CD8-positive, alpha-beta memory T cell (primary cell): ENCODE measurements at regions not wholly inside any gene's neighbourhood (a gene's known extent, or its start where the extent isn't known, plus 50 kb on each side); places are given as distances from the start of the nearest gene placed in this dataset.
"Not testable (repeated sequence)": the region's sequence is repeated elsewhere in the genome, so short reads cannot be mapped to it uniquely, and the experiment has no call there.

Source experiments
- CTCF ChIA-PET: fragments of 350-600 bp; sonication (Branson Sonifier 250); formaldehyde crosslinking; loops from one replicate; lab custom pipeline; 2021; ENCODE audit warnings: antibody characterized with exemption; lab: Charles Lee
- POLR2A ChIA-PET: fragments of 350-600 bp; sonication (Branson Sonifier 250); formaldehyde crosslinking; loops from one replicate; lab custom pipeline; 2021; ENCODE audit warnings: antibody characterized with exemption; lab: Charles Lee
- DNase-seq, 5 donors: peaks; one replicate each; pipeline versions ENCODE4 v3.0.0 to v3.0.0-alpha.2; 2020 to 2022; ENCODE audit warnings: mixed read lengths in 1 of 5
- H3K27ac ChIP-seq: one replicate; pipeline ENCODE4 v1.7.0; 2013; ENCODE audit warnings: low read depth, mild to moderate bottlenecking, low read length, moderate library complexity
- H3K27me3 ChIP-seq: 2 replicates; pipeline ENCODE4 v1.7.0; 2013; ENCODE audit warnings: low read length, mild to moderate bottlenecking; ENCODE audit not compliant: insufficient read depth, poor library complexity, severe bottlenecking
- H3K36me3 ChIP-seq: 2 replicates; pipeline ENCODE4 v1.7.0; 2013; ENCODE audit warnings: mild to moderate bottlenecking, low read length, moderate library complexity; ENCODE audit not compliant: insufficient read depth
- H3K4me1 ChIP-seq: 2 replicates; pipeline ENCODE4 v1.7.0; 2013; ENCODE audit warnings: mild to moderate bottlenecking, low read length, moderate library complexity; ENCODE audit not compliant: insufficient read depth
- H3K4me3 ChIP-seq: 2 replicates; pipeline ENCODE4 v1.7.0; 2013; ENCODE audit warnings: mild to moderate bottlenecking, low read length
- H3K9me3 ChIP-seq: 2 replicates; pipeline ENCODE4 v1.7.0; 2013; ENCODE audit warnings: mild to moderate bottlenecking, low read length
- H3K27ac Mint-ChIP-seq, 8 donors: one replicate each; pipeline ENCODE4 v1.8.0; 2020 to 2021; ENCODE audit warnings: mixed read lengths in 8 of 8, mild to moderate bottlenecking in 6 of 8, inconsistent platforms in 3 of 8, moderate library complexity in 3 of 8
- H3K27me3 Mint-ChIP-seq, 2 donors: one replicate each; pipeline ENCODE4 v1.8.0; 2020 to 2021; ENCODE audit warnings: mixed read lengths in 2 of 2, mild to moderate bottlenecking in 1 of 2, moderate library complexity in 1 of 2
- H3K36me3 Mint-ChIP-seq, 3 donors: one replicate each; pipeline ENCODE4 v1.8.0; 2020 to 2021; ENCODE audit warnings: mixed read lengths in 3 of 3, inconsistent platforms in 1 of 3, mild to moderate bottlenecking in 1 of 3
- H3K4me1 Mint-ChIP-seq, 3 donors: one replicate each; pipeline ENCODE4 v1.8.0; 2020 to 2021; ENCODE audit warnings: mixed read lengths in 3 of 3, inconsistent platforms in 1 of 3, mild to moderate bottlenecking in 1 of 3
- H3K4me3 Mint-ChIP-seq, 7 donors: one replicate each; pipeline ENCODE4 v1.8.0; 2020 to 2021; ENCODE audit warnings: mixed read lengths in 7 of 7, mild to moderate bottlenecking in 6 of 7, moderate library complexity in 4 of 7, inconsistent platforms in 2 of 7
- H3K9me3 Mint-ChIP-seq, 5 donors: one replicate each; pipeline ENCODE4 v1.8.0; 2020 to 2022; ENCODE audit warnings: mixed read lengths in 5 of 5, mild to moderate bottlenecking in 3 of 5, moderate library complexity in 2 of 5, inconsistent platforms in 1 of 5

DNA sequence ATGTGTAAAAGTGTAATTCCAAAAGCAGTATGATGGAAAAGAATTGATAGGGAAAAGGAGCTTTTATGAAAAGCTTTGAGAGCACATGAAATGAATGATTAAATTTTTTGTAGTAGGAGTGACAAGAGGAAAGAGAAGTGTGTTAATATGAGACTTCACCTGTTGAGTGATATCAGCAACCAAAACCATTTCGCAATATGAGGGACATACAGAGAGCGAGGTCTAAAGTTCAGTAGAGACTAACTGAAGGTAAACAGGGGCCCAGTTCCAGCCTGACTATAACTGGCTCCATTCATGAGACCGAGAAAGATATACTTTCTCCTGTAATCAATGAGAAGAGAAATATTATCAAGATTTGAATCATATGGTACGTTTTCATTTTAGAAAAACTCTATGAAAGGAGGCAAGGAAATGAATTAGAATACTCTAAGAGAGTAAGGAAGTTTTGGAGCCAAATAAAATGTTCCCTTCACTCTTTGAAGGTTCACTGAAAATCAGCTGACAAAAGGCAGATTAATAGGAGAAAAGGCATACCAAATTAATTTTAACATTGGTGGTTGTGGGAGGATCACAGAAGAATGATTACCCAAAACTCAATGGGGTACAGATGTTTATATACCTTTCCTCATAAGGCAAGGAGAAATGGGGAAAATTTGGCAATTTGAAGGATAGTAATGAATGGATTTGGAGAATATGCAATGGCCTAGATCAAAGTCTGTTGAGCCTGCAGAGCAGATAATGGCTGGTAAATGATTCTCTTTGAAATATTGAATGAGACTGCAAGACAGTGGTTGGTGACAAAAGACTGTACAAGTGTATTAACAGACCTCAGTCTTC is 932.2 kb downstream of the TDRD15 start:
- no peaks in the 10 kb centered on the region for H3K27me3 ChIP-seq
- CTCF ChIA-PET = no interaction called here
- Mint-ChIP-seq H3K27ac (no peak overlapping the region), H3K4me1 (no peaks in the 10 kb centered on the region), H3K27me3 (no peaks in the 10 kb centered on the region), H3K4me3 (no peak overlapping the region), H3K9me3 (peaks cover 0 to 14% (median 5%) of the 10 kb centered on the region in 5 donors), H3K36me3 (no peaks in the 10 kb centered on the region)
- no peak overlapping the region for H3K4me3 ChIP-seq
- POLR2A ChIA-PET = no interaction called here
- no peak overlapping the region for H3K27ac ChIP-seq
- no peaks in the 10 kb centered on the region for H3K4me1 ChIP-seq
- H3K9me3 ChIP-seq = no peaks in the 10 kb centered on the region
- H3K36me3 ChIP-seq = no peaks in the 10 kb centered on the region
- no peak for DNase-seq

DNA sequence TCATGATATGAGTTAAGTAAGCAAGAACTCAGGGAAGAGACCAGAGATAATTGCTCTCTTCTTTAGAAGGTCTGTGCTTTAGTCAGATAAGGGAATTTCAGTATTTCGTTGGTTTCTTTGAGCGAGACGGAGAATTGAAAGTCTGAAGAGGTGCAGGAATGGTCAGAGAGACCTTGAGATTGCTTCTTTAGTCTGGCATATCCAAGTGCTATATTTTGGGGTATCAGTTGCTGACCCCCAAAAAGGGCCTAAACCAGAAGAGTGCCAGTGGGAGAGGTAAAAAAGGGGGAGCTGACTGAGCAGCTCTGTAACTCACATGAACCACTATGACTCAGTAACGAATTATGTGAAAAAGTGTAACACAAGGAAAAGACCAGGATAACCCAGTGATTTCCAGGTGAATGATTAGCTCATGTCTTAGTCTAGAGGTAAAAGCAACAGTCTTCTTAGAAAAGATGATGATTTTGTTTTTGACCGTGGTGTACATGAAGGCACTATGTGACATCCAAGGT is 932.9 kb downstream of the TDRD15 start:
- Histone ChIP-seq H3K9me3 (no peaks in the 10 kb centered on the region), H3K4me3 (no peak overlapping the region), H3K36me3 (no peaks in the 10 kb centered on the region), H3K27me3 (no peaks in the 10 kb centered on the region), H3K4me1 (no peaks in the 10 kb centered on the region), H3K27ac (no peak overlapping the region)
- no peaks in the 10 kb centered on the region for H3K27me3 Mint-ChIP-seq
- ChIA-PET POLR2A (no interaction called here), CTCF (no interaction called here)
- H3K4me1 Mint-ChIP-seq = no peaks in the 10 kb centered on the region
- no peak overlapping the region for H3K27ac Mint-ChIP-seq
- H3K9me3 Mint-ChIP-seq = peaks cover 1 to 14% (median 2%) of the 10 kb centered on the region in 5 donors
- DNase-seq = no peak
- no peak overlapping the region for H3K4me3 Mint-ChIP-seq
- H3K36me3 Mint-ChIP-seq = no peaks in the 10 kb centered on the region

DNA sequence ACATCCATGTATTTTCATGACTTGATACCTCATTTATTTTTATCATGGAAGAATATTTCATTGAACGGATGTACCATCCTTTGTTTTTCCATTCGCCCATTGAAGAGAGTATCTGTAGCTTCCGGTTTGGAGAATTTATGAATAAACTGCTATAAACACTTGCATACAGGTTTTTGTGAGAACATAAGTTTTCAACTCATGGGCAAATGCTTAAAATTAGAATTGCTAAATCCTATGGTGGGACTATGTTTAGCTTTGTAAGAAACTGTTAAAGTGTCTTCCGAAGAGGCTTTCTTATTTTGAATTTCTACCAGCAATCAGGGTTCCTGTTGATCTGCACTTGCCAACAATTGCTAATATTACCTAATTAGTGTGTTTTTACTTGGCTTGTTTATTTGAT is 938.9 kb downstream of the TDRD15 start:
- H3K4me1 Mint-ChIP-seq = no peaks in the 10 kb centered on the region
- H3K4me3 ChIP-seq = no peak overlapping the region
- no peak overlapping the region for H3K27ac Mint-ChIP-seq
- no peaks in the 10 kb centered on the region for H3K36me3 Mint-ChIP-seq
- no peaks in the 10 kb centered on the region for H3K4me1 ChIP-seq
- DNase-seq = no peak
- no peaks in the 10 kb centered on the region for H3K36me3 ChIP-seq
- no peak overlapping the region for H3K27ac ChIP-seq
- peaks cover 5 to 20% (median 8%) of the 10 kb centered on the region in 5 donors for H3K9me3 Mint-ChIP-seq
- no peaks in the 10 kb centered on the region for H3K9me3 ChIP-seq
- POLR2A ChIA-PET = no interaction called here
- CTCF ChIA-PET = no interaction called here
- H3K27me3 ChIP-seq = no peaks in the 10 kb centered on the region
- no peaks in the 10 kb centered on the region for H3K27me3 Mint-ChIP-seq
- no peak overlapping the region for H3K4me3 Mint-ChIP-seq

DNA sequence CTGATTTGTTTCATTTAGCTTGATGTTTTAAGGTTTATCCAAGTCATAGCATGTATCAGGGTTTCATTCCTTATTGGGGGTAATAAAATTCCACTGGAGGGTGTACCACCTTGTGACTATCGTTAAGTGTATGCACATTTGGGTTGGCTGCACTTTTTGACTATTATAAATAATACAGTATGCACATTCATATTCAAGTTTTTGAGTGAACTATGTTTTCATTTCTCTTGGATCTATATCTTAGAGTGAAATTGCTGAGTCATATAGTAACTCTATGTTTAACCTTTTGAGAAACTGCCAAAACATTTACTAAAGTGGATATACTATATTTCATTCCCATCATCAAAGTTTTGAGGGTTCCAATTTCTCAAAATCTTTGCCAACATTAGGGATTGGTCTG is 952.7 kb downstream of the TDRD15 start:
- Mint-ChIP-seq H3K27me3 (no peaks in the 10 kb centered on the region), H3K36me3 (no peaks in the 10 kb centered on the region), H3K4me1 (no peaks in the 10 kb centered on the region), H3K9me3 (peaks cover 2 to 43% (median 9%) of the 10 kb centered on the region in 5 donors), H3K4me3 (no peak overlapping the region), H3K27ac (no peak overlapping the region)
- ChIA-PET CTCF (no interaction called here), POLR2A (no interaction called here)
- no peak for DNase-seq
- Histone ChIP-seq H3K4me3 (no peak overlapping the region), H3K27ac (no peak overlapping the region), H3K4me1 (no peaks in the 10 kb centered on the region), H3K27me3 (no peaks in the 10 kb centered on the region), H3K9me3 (peaks cover 3% of the 10 kb centered on the region), H3K36me3 (no peaks in the 10 kb centered on the region)

DNA sequence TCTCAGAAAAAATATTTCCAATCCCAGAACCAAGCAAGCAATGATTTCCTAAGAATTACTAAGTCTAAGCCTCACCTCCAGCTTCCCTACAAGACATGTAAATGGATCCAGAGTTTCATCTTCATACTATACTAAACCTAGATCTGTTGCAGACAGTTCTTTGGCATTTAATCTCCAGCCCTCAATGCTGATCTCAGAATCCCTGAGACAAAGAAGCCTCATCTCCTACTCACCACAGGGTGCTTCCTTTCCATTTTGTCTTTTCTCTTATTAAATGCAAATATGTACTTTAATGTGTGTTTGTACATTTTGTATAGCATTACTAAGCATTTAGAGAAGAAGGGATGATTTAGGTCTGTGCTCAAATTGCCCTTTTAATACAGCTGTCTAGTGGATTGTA is 954.9 kb downstream of the TDRD15 start:
- no peaks in the 10 kb centered on the region for H3K27me3 ChIP-seq
- DNase-seq = no peak
- H3K4me1 Mint-ChIP-seq = no peaks in the 10 kb centered on the region
- H3K27ac Mint-ChIP-seq = no peak overlapping the region
- H3K27me3 Mint-ChIP-seq = no peaks in the 10 kb centered on the region
- H3K9me3 Mint-ChIP-seq = peaks cover 0 to 22% (median 8%) of the 10 kb centered on the region in 5 donors
- CTCF ChIA-PET = no interaction called here
- POLR2A ChIA-PET = no interaction called here
- H3K4me3 ChIP-seq = no peak overlapping the region
- H3K36me3 Mint-ChIP-seq = no peaks in the 10 kb centered on the region
- H3K27ac ChIP-seq = no peak overlapping the region
- H3K36me3 ChIP-seq = no peaks in the 10 kb centered on the region
- no peak overlapping the region for H3K4me3 Mint-ChIP-seq
- H3K4me1 ChIP-seq = no peaks in the 10 kb centered on the region
- no peaks in the 10 kb centered on the region for H3K9me3 ChIP-seq

DNA sequence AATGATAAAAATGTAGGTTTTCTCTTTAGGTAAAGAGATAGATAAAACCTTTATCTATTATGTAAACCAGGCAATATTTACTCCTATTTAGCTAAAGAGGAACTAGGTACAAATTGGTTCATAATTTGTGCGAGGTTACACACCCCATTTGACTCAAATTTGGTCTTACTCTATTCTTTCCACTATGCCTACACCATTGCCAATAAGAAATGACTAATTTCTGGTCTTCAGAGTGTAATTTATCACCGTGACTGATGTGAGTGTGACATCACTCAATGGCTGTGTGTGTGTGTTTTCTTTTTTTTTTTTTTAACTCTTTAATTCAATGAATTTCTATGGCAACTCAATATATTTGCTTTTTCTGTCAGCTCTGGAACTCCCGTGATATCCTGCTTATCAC is 955.8 kb downstream of the TDRD15 start:
- no peak for DNase-seq
- H3K4me1 ChIP-seq = no peaks in the 10 kb centered on the region
- ChIA-PET CTCF (no interaction called here), POLR2A (no interaction called here)
- H3K36me3 ChIP-seq = no peaks in the 10 kb centered on the region
- H3K27ac Mint-ChIP-seq = no peak overlapping the region
- no peaks in the 10 kb centered on the region for H3K27me3 Mint-ChIP-seq
- H3K27me3 ChIP-seq = no peaks in the 10 kb centered on the region
- H3K9me3 Mint-ChIP-seq = peaks cover 0 to 22% (median 8%) of the 10 kb centered on the region in 5 donors
- H3K4me3 Mint-ChIP-seq = no peak overlapping the region
- H3K4me3 ChIP-seq = no peak overlapping the region
- H3K36me3 Mint-ChIP-seq = no peaks in the 10 kb centered on the region
- no peaks in the 10 kb centered on the region for H3K4me1 Mint-ChIP-seq
- no peaks in the 10 kb centered on the region for H3K9me3 ChIP-seq
- no peak overlapping the region for H3K27ac ChIP-seq

DNA sequence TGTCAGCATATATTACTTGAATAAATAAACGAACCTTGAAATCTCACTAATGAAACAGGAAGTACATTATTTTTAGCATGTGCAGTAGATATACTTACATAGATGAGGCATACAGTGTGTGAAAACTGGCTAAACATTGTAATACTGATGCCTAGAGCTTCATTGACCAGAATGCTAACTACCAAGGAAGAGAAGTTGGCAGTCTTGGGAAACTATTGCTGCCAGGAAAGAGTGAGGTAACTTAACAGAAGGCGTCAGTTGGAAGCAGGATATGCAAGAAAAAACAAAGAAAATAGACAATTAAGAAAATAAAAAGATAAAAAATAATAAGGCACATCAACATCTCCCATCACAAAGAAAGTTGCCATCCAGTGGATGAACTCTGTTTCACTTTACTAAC is 963.0 kb downstream of the TDRD15 start:
- Mint-ChIP-seq H3K27ac (no peak overlapping the region), H3K4me1 (no peaks in the 10 kb centered on the region), H3K27me3 (peaks cover 0 to 2% of the 10 kb centered on the region in 2 donors), H3K36me3 (no peaks in the 10 kb centered on the region), H3K9me3 (peaks cover 4 to 20% (median 6%) of the 10 kb centered on the region in 5 donors), H3K4me3 (no peak overlapping the region)
- POLR2A ChIA-PET = no interaction called here
- Histone ChIP-seq H3K4me1 (no peaks in the 10 kb centered on the region), H3K36me3 (no peaks in the 10 kb centered on the region), H3K27ac (no peak overlapping the region), H3K27me3 (no peaks in the 10 kb centered on the region), H3K4me3 (no peak overlapping the region), H3K9me3 (no peaks in the 10 kb centered on the region)
- CTCF ChIA-PET = no interaction called here
- no peak for DNase-seq

DNA sequence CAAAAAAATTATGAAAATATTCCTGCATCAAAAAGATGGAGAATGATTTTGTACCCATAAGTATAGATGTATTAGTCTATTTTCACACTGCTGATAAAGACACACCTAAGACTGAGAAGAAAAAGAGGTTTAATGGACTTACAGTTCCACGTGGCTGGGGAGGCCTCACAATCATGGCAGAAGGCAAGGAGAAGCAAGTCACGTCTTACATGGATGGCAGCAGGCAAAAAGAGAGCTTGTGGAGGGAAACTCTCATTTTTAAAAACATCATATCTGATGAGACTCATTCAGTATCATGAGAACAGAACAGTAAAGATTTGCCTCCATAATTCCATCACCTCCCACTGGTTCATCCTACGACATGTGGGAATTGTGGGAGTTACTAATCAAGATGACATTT is 979.8 kb downstream of the TDRD15 start:
- CTCF ChIA-PET, H3K27me3 Mint-ChIP-seq, H3K4me3 Mint-ChIP-seq, DNase-seq, H3K4me1 Mint-ChIP-seq, H3K4me1 ChIP-seq, H3K36me3 ChIP-seq, H3K9me3 ChIP-seq, H3K36me3 Mint-ChIP-seq, H3K27ac ChIP-seq, H3K27ac Mint-ChIP-seq, H3K27me3 ChIP-seq, POLR2A ChIA-PET, H3K4me3 ChIP-seq: not testable (repeated sequence)
- peaks cover 2 to 34% (median 7%) of the 10 kb centered on the region in 5 donors for H3K9me3 Mint-ChIP-seq
